CD4-positive, alpha-beta T cell (primary cell): ENCODE measurements at regions not wholly inside any gene's neighbourhood (a gene's known extent, or its start where the extent isn't known, plus 50 kb on each side); places are given as distances from the start of the nearest gene placed in this dataset.

Source experiments
- ATAC-seq: fragments of 200-7000 bp; cut with Tn5 transposase; one replicate; pipeline ENCODE4 v1.10.0; 2022; ENCODE audit warnings: mild to moderate bottlenecking; ENCODE audit not compliant: poor library complexity
- CTCF ChIA-PET: fragments of 350-600 bp; sonication (Branson Sonifier 250); formaldehyde crosslinking; loops from one replicate; lab custom pipeline; 2021; ENCODE audit warnings: antibody characterized with exemption, inconsistent platforms; lab: Charles Lee
- POLR2A ChIA-PET: fragments of 350-600 bp; sonication (Branson Sonifier 250); formaldehyde crosslinking; loops from one replicate; lab custom pipeline; 2021; ENCODE audit warnings: antibody characterized with exemption, inconsistent platforms; lab: Charles Lee
- DNase-seq, 14 experiments: peaks; one replicate each; pipeline ENCODE4 v3.0.0-alpha.2; 2013 to 2020; ENCODE audit warnings: mixed read lengths in 2 of 14
- H3K27ac ChIP-seq, 2 donors: one replicate each; pipeline versions ENCODE4 v1.5.1 to v1.7.0; 2013; ENCODE audit warnings: low read length in 2 of 2, low read depth in 1 of 2, mild to moderate bottlenecking in 1 of 2
- H3K27me3 ChIP-seq, 2 experiments: 1 replicate in 1 of 2; 2 replicates in 1 of 2; pipeline versions ENCODE4 v1.6.1 to v1.7.0; 2013; ENCODE audit warnings: low read length in 2 of 2, control low read depth in 1 of 2, mild to moderate bottlenecking in 1 of 2, moderate library complexity in 1 of 2; ENCODE audit not compliant: insufficient read depth in 2 of 2, control insufficient read depth in 1 of 2
- H3K36me3 ChIP-seq: one replicate; pipeline ENCODE4 v1.6.1; 2013; ENCODE audit warnings: low read length, control low read depth; ENCODE audit not compliant: insufficient read depth
- H3K4me1 ChIP-seq: one replicate; pipeline ENCODE4 v1.6.1; 2013; ENCODE audit warnings: low read length, control low read depth; ENCODE audit not compliant: insufficient read depth
- H3K4me3 ChIP-seq: one replicate; pipeline ENCODE4 v1.5.1; 2013; ENCODE audit warnings: mild to moderate bottlenecking, low read length, moderate library complexity
- H3K9me3 ChIP-seq, 2 experiments: 1 replicate in 1 of 2; 2 replicates in 1 of 2; pipeline versions ENCODE4 v1.6.1 to v1.7.0; 2013; ENCODE audit warnings: low read length in 2 of 2, mild to moderate bottlenecking in 2 of 2, control low read depth in 1 of 2, moderate library complexity in 1 of 2; ENCODE audit not compliant: control insufficient read depth in 1 of 2, insufficient read depth in 1 of 2
- H3K27ac Mint-ChIP-seq: one replicate; pipeline ENCODE4 v1.8.0; 2020; ENCODE audit warnings: mixed read lengths
- H3K27me3 Mint-ChIP-seq: one replicate; pipeline ENCODE4 v1.8.0; 2021; ENCODE audit warnings: mixed read lengths
- H3K36me3 Mint-ChIP-seq: one replicate; pipeline ENCODE4 v1.8.0; 2021; ENCODE audit warnings: low read depth, mixed read lengths
- H3K4me1 Mint-ChIP-seq: one replicate; pipeline ENCODE4 v1.8.0; 2021; ENCODE audit warnings: low read depth, mixed read lengths
- H3K4me3 Mint-ChIP-seq: one replicate; pipeline ENCODE4 v1.8.0; 2020; ENCODE audit warnings: mild to moderate bottlenecking, mixed read lengths
- H3K9me3 Mint-ChIP-seq: one replicate; pipeline ENCODE4 v1.8.0; 2020; ENCODE audit warnings: mixed read lengths
- intact Hi-C, 2 experiments: fragments of 100-400 bp; cut with DNase I in 1 of 2; cut with micrococcal nuclease in 1 of 2; formaldehyde crosslinking; loops; one replicate each; pipeline versions ENCODE4 v1.15.1 to v1.9.0; 2023 to 2025; cut with DNase I, micrococcal nuclease
- TF ChIP-seq, protein P1 (sequence below): fragments of 200-600 bp; IDR thresholded peaks from one replicate; pipeline ENCODE4 v1.8.0; 2022; ENCODE audit warnings: antibody characterized with exemption, mild to moderate bottlenecking

DNA sequence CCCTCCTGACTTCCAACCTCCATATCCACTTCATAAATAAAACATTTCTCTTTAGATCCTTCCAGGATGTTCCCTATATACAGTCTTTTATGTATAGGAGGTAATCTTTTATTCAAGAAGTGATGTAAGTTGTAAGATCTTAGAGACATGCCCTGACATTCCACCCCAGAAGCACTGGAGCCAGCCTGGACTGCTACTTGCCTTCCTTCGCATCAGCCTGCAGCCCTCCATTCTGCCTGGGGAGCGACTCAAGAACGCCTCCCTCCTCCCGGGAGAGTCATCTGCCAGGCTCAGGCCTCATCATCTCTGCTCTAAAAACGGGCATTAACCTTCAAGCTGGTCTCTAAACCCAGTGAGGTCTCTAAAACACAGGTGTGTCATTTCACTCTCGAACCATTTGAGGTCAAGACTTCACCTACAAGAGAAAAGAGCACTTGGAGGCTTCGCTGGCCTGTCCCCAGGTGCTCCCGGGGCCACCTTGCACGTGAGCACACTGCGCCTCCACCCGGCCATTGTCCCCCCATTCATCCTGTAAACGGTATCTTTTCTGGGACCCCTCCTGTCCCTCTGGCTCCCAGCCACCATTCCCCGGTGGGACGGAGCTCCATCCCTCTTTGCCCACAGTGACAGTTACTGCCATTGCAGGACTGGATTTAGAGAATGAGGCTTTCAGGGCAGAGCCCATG is 107.5 kb upstream of the PDE10A start:
- CTCF ChIA-PET = no interaction called here
- intact Hi-C loops = no loop called here
- no peaks in the 10 kb centered on the region for H3K36me3 ChIP-seq
- POLR2A ChIA-PET = no interaction called here
- no peaks in the 10 kb centered on the region for H3K4me1 ChIP-seq
- Mint-ChIP-seq H3K27me3 (peaks cover 24% of the 10 kb centered on the region), H3K4me1 (no peaks in the 10 kb centered on the region), H3K4me3 (no peak overlapping the region), H3K36me3 (no peaks in the 10 kb centered on the region), H3K9me3 (no peaks in the 10 kb centered on the region), H3K27ac (no peak overlapping the region)
- TF ChIP-seq, protein P1, sequence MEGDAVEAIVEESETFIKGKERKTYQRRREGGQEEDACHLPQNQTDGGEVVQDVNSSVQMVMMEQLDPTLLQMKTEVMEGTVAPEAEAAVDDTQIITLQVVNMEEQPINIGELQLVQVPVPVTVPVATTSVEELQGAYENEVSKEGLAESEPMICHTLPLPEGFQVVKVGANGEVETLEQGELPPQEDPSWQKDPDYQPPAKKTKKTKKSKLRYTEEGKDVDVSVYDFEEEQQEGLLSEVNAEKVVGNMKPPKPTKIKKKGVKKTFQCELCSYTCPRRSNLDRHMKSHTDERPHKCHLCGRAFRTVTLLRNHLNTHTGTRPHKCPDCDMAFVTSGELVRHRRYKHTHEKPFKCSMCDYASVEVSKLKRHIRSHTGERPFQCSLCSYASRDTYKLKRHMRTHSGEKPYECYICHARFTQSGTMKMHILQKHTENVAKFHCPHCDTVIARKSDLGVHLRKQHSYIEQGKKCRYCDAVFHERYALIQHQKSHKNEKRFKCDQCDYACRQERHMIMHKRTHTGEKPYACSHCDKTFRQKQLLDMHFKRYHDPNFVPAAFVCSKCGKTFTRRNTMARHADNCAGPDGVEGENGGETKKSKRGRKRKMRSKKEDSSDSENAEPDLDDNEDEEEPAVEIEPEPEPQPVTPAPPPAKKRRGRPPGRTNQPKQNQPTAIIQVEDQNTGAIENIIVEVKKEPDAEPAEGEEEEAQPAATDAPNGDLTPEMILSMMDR = no peak
- ATAC-seq = no peak
- H3K9me3 ChIP-seq = peaks cover 0 to 8% of the 10 kb centered on the region in 2 experiments
- H3K27me3 ChIP-seq = peaks cover 7 to 8% of the 10 kb centered on the region in 2 experiments
- H3K27ac ChIP-seq = no peak overlapping the region
- H3K4me3 ChIP-seq = no peak overlapping the region
- no peak for DNase-seq

DNA sequence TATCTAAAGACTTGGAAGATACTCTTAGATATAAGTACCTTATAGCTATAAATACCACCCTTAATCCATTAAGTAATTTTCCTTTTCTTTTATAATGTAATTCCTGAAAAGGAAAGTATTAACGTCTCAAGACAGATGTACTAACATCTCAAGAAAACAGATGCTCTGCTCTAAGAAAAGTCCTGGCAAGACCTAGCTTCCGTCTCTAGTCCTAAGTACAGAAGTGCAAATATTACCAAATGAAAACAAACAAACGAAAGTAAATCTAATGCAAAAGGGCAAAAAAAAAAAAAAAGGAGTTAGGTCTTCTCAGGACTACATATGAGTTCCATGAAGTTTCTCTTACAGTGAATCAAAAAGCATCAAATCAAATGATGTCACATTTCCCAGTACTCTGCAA is 106.8 kb upstream of the PDE10A start:
- intact Hi-C loops = no loop called here
- no peaks in the 10 kb centered on the region for H3K9me3 Mint-ChIP-seq
- Histone ChIP-seq H3K27ac (no peak overlapping the region), H3K4me1 (no peaks in the 10 kb centered on the region), H3K9me3 (peaks cover 0 to 8% of the 10 kb centered on the region in 2 experiments), H3K27me3 (peaks cover 2 to 4% of the 10 kb centered on the region in 2 experiments), H3K4me3 (no peak overlapping the region), H3K36me3 (no peaks in the 10 kb centered on the region)
- H3K4me3 Mint-ChIP-seq = no peak overlapping the region
- H3K36me3 Mint-ChIP-seq = no peaks in the 10 kb centered on the region
- ATAC-seq (no peak), DNase-seq (no peak)
- ChIA-PET POLR2A (no interaction called here), CTCF (no interaction called here)
- H3K4me1 Mint-ChIP-seq = no peaks in the 10 kb centered on the region
- peaks cover 17% of the 10 kb centered on the region for H3K27me3 Mint-ChIP-seq
- H3K27ac Mint-ChIP-seq = no peak overlapping the region
- TF ChIP-seq, protein P1 = no peak

DNA sequence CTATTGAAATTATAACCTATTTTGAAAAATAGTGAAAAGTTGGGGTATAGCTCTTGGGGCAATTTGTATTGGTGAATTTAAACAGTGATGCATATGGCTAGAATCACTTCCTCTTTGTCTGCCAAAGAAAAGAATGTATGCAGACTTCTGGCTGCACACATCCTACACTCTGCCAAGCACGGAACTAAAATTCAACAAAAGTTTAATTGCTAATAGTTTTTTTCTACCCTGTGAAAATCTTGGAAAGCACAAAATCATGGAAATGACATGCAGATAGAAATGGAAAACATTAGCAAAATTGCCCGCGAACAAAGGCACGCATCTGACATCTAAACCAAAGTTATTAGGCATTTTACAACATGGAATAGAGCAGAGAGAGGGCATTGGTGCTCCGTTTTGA is 106.4 kb upstream of the PDE10A start:
- Histone ChIP-seq H3K9me3 (peaks cover 0 to 8% of the 10 kb centered on the region in 2 experiments), H3K27me3 (no peaks in the 10 kb centered on the region), H3K27ac (no peak overlapping the region), H3K4me1 (no peaks in the 10 kb centered on the region), H3K4me3 (no peak overlapping the region), H3K36me3 (no peaks in the 10 kb centered on the region)
- Mint-ChIP-seq H3K27me3 (peaks cover 15% of the 10 kb centered on the region), H3K4me3 (no peak overlapping the region), H3K4me1 (no peaks in the 10 kb centered on the region), H3K36me3 (no peaks in the 10 kb centered on the region), H3K27ac (no peak overlapping the region), H3K9me3 (no peaks in the 10 kb centered on the region)
- TF ChIP-seq, protein P1 = no peak
- no peak for DNase-seq
- ChIA-PET POLR2A (no interaction called here), CTCF (no interaction called here)
- intact Hi-C loops = no loop called here
- no peak for ATAC-seq
